GM18520 (cell line): ENCODE measurements at regions not wholly inside any gene's neighbourhood (a gene's known extent, or its start where the extent isn't known, plus 50 kb on each side); places are given as distances from the start of the nearest gene placed in this dataset.

Source experiments
- ATAC-seq: cut with Tn5 transposase; IDR thresholded peaks from one replicate; pipeline ENCODE4 v1.9.1; 2021; ENCODE audit not compliant: unreplicated experiment

DNA sequence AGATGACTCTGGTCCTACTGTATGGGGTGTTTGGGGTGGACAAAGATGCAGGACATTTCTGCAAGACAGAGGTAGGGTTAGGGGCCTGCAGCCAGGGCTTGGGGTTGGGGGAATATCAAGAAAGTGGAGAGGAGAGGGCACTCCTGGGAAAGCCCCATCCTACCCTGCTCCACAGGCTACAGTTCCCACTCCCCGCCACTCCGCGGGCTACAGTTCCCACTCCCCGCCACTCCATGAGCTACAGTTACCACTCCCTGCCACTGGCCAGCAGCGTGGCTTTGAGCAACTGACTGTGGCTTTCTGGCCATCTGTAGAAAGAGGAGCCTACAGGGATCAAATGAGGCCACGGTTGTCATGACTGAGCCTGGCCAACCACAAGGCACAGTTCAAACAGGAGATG, 93.8 kb upstream of the GRIK3 start:
- ATAC-seq, result no peak

GRCh38 chr1:37130221-37130948, 96.1 kb upstream of the GRIK3 start:
- no peak for ATAC-seq

GRCh38 chr1:37131281-37131680, 97.0 kb upstream of the GRIK3 start:
- ATAC-seq, result no peak

- ATAC-seq, result no peak
Observed at GRCh38 chr1:37133276-37134145, 99.2 kb upstream of the GRIK3 start.

DNA sequence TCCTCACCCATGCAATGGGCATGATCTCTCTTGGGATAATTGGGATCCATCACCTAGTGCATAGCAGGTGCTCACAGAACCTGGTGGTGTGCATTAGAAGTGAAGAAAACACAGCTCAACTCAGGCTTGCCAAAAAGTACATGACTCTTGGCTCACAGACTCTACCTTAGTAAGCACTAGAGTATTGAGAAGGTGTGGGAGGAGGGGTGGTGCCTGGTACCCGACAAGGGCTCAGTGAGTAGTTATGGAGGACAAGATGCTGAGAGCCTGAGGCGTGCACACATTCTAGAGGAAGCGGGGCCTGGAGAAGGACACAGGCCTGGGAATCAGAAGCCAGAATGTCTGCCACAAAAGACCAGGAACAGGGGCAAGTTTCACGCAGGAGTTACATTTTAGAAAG, 100.3 kb upstream of the GRIK3 start:
- ATAC-seq, result no peak

GRCh38 chr1:37135032-37135431, 100.7 kb upstream of the GRIK3 start:
- ATAC-seq, result no peak

DNA sequence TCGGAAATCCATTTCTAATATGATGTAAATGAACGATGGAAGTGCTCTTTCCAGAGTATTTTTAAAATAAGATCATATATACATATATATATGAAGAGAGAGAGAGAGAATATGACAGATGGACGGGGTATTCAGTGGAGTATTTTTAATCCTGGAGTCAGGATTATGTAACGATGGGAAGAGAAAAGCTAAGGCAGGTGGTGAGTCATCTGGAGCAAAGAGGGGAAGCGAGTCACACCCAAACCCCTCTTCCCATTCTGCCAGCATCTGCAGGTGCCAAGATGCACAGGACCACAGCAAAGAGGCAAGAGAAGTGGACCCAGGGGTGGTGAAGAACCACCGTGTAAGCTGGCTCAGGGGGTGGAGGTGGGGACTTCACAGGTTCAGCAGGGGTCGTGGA, 102.7 kb upstream of the GRIK3 start:
- no peak for ATAC-seq

GRCh38 chr1:37137601-37138000, 103.3 kb upstream of the GRIK3 start:
- no peak for ATAC-seq

DNA sequence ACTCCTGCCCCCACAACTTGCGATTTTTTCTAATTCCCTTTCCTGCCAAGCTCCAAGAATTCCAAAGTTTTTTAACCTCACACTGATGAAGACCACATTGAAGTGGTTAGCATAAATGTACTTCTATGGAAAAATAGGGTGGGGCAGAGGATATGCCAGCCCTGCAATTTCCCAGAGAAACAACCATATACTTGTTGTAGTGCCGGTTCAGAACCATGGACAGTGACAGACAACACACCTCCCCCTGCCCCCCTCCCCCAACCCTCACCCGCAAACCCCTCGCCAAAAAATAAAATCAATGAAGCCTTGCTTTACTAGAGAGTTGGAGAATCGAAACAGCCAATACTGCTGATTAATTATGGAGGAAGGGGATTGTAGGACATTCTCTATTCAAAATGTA, 109.5 kb upstream of the GRIK3 start:
- no peak for ATAC-seq

DNA sequence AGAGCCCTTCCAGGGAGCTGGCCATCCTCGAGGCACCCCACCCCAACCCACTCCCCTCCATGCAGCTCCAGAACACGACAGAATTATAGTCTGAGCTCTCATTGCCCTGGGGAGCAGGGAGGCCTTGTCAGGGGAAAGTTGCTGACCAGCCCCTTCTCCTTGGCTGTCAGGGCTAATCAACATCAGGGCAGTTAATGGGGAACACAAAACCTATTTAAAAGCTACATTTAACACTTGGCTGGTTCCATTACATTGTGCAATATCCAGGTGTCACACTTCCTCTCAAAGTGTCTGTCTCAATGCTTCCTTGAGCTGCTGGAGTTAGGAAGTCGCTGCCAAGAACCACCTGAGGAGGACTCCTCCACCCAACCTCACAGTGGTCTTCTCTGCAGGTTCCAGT, 111.8 kb upstream of the GRIK3 start:
- ATAC-seq, result no peak

- ATAC-seq, result no peak
Observed at GRCh38 chr1:37147392-37147831, 113.1 kb upstream of the GRIK3 start.

DNA sequence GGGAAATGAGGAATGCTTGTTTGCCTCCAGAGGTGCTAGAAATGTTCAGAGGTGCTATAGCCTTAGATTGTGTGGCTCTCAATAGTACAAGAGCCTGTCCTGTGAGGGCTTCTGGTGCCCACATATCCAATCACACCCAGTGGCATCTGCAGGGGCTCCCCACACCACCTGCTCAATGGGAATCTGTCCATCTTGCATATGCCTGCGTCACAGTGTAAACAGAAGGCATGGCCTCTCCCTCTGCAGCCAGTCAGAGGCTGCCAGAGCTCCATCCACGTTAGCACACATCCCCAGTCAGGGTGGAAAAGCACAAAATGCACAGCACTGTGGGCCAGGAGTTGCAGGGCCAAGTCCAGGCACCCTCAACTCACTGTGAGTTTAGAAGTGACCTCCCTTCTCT, 113.6 kb upstream of the GRIK3 start:
- ATAC-seq, result no peak

DNA sequence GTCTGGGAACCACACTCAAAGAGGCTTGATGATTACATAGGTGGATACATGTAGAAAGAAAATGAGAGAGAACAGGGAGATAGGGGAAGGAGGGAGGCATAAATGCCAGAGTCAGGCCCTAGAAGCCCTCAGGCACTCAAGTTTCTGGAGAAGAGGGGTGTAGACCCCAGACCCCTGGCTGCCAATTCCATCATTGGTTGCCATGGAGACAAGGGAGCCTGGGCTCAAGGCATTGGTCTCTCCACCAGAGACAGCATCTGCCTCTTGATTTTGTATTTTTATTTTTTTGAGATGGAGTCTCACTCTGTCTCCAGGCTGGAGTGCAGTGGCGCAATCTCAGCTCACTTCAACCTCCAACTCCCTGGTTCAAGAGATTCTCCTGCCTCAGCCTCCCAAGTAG, 114.3 kb upstream of the GRIK3 start:
- ATAC-seq, result no peak

DNA sequence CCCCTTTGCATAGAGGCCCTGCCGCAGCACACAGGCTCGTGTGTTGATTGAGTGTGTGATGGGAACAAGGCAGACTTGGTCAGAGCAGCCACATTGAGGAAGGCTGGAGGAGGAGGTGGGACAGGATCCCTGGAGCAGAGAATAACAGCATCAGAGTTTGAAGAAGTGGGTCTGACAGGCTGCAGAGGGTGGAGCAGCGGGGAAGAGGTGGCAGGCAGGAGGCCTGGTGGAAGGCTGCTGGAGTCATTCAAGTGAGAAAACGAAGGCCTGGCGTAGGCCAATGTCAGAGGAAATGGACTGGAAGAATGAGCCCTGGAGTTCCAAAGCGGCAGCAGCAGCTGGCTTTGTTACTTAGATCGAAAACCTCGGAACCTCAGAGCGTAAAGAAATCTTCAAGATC, 115.0 kb upstream of the GRIK3 start:
- no peak for ATAC-seq

DNA sequence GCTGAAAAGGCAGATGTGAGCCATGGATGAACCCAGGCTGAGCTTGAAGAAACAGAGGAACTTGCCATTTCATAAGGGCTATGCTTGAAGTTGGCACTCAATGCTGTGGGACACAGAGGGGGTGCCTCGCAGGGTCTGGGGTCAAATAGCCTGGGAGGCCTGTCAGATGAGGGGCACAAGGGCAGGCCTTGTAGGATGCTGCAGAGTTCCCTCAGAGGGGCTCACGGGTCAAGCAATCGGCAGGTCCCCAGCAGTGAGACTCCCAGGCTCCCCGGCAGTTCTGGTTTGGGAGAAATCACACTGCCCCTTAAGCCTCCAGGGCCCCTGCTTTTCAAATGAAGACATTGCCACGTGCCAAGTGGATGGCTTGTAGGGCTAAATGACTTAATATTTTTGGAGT, 116.7 kb upstream of the GRIK3 start:
- ATAC-seq, result no peak

- no peak for ATAC-seq
Observed at GRCh38 chr1:37151789-37152188, 117.5 kb upstream of the GRIK3 start.

GRCh38 chr1:37152491-37152890, 118.2 kb upstream of the GRIK3 start:
- no peak for ATAC-seq

- no peak for ATAC-seq
Observed at GRCh38 chr1:37153116-37154100, 119.1 kb upstream of the GRIK3 start.

DNA sequence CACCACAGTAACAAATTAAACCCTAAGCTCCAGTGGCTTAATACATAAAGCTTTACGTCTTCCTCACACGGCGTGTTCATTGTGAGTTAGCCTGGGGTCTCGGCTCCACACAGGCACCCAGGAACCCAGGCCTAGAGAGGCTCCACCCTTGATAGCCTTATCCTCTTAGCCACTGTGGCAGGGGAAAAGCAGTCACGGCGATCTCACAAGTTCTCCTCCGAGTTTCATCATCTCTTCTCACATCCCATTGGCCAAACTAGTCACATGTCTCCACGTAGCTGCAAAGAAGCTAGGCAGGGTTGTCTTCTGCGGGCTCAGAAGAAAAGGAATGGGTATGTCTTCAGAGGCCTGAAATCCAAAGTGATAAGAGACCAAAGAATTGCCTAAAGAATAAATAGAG, 122.3 kb upstream of the GRIK3 start:
- no peak for ATAC-seq

DNA sequence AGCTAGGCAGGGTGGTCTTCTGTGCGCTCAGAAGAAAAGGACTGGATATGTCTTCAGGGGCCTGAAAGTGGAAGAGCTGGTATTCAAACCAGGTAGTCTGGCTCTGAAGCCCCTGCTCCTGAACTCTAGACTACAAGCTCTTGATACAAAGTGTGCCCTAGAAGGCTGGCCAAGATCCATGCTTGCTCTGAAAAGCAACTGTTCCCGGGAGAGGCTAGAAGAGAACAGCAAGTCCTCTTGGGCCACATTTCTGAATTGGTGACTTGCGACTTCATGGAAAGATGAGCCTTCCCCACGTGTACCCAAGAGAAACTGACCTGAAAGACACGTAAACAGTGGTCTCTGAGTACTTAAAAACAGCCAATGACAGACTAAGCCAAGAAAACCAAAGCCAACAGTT, 123.3 kb upstream of the GRIK3 start:
- no peak for ATAC-seq

GRCh38 chr1:37158113-37158749, 123.9 kb upstream of the GRIK3 start:
- ATAC-seq, result no peak
